ENCODE measurements at regions not wholly inside any gene's neighbourhood (a gene's known extent, or its start where the extent isn't known, plus 50 kb on each side); places are given as distances from the start of the nearest gene placed in this dataset.
"Not testable (repeated sequence)": the region's sequence is repeated elsewhere in the genome, so short reads cannot be mapped to it uniquely, and the experiment has no call there.

DNA sequence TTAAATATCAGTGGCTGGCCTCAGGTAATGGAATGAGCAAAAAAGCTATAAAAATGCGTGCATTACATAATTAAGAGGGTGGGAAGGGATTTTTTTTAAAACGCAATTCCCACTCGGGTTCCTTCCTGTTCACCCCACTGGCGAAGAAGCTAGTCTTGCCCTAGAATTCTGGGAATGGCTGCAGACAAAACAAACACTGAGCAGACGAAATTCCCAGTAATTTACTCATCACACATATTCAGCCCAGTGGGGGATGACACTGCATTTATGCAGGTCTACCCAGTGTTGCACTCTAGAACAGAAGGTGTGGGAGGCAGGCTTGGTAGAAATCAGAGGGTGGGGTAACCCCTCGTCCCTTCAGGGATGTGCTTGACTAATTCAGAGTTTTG lies 2695.0 kb upstream of the DEFB115 start:
- DNase-seq (ENCODE audit: low spot score), result no peak

DNA sequence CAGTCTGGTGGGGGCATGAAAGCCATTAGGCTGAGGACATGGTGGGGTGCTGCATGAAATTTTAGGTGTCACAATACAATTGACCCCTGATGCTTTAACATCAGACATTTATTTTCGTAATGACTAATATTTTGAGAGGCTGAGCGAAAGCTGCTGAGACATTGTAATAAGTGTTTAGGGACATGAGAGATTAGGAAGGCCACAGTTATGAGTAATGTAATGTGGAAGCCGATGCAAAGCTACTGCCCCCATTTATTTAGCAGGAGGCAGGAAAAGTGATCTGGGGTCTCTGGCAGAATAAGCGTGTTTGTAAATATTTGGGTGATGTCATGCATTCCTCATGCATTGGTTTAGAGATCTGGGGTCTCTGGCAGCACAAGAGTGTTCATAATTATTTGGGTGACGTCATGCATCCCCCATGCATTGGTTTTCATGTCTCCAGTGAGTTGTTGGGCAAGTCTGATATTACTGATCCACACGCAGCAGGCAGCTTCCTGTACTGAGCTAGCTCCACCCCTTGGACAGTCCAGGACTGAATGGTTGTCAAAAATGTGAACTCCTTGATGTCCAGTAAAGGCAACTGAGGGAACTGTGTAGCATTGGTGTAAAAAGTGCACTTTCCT lies 2694.5 kb upstream of the DEFB115 start:
- not testable (repeated sequence) for DNase-seq (ENCODE audit: low spot score)

DNA sequence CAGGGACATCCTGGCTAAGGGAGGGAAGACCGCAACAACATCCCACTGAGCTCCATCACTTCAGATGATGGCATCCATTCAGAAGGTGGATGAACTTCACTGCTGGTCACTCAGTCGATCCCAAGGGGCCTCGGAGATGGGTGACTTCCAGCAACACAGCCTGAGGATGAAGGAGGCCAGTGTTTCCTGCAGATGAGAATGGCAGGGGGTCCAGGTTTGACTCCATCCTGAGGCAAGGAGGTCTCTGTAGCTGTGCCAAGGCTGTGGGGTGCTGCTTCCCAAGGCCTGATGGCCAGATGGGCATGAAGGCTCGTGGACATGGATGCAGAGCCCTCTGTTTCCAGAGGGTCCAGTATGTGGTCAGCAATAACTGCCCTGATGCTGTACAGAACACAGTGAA lies 2693.4 kb upstream of the DEFB115 start:
- not testable (repeated sequence) for DNase-seq (ENCODE audit: low spot score)

DNA sequence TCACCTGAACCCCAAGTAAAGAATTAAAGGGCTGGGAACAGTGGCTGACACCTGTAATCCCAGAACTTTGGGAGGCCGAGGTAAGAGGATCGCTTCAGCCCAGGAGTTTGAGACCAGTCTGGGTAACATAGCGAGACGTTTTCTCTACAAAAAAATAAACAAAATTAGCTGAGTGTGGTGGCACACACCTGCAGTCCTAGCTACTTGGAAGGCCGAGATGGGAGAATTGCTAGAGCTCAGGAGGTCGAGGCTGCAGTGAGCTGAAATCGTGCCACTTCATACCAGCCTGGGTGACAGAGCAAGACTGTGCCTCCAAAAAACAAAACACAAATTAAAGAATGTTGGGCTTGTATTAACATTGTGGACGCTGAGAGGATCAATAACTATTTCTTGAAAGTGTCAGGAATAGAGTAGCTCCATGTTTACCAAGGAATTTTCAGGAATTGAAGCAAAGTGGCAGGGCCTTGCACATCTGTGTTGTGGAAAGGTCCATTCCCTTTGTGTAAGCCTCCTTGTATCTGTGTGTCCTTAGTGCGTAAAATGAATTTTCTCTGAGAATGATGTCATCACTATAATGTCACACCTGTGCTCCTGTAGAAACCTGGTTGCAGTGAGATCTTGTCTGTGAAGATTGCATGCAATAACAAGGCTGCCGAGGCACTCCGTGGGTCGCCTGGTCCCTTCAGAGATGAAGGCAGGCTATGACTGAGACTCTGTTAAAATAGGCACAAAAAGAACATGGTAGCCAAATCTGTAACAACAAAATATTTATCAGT lies 2692.6 kb upstream of the DEFB115 start:
- DNase-seq (ENCODE audit: low spot score), result not testable (repeated sequence)

DNA sequence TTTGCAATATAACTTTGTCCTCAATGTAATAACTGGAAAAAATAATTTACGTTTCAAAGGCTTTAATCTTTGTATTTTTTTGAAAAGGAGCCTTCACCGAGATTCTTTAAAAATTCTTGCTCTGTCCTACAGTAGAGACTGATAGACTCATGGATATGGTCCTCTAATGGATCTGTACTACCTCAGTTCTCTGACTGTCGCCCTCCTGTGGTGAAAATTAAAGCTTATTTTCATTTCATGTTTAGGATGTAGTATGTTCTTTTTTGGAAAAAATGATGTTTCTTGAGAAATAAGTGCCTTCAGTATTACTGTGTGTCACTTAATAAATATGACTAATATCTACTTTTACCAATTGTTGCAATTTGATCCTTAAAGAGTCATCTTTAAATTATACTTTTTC lies 2681.5 kb upstream of the DEFB115 start:
- not testable (repeated sequence) for DNase-seq (ENCODE audit: low spot score)

DNA sequence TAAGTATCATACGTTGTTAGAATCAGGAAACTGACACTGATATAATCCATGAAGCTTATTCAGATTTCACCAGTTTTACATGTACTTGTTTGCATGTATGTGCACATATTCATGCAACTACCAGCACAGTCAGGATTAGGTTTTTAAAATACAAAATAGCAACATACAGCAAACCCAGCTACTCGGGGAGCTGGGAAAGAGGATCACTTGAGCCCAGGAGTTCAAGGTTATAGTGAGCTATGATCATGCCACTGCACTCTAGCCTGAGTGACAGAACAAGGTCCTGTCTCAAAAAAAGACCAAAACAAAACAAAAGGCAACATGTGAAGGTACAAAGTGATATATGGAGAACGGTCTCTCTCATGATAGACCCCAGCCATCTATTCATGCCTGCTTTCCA lies 2665.8 kb upstream of the DEFB115 start:
- not testable (repeated sequence) for DNase-seq (ENCODE audit: low spot score)

DNA sequence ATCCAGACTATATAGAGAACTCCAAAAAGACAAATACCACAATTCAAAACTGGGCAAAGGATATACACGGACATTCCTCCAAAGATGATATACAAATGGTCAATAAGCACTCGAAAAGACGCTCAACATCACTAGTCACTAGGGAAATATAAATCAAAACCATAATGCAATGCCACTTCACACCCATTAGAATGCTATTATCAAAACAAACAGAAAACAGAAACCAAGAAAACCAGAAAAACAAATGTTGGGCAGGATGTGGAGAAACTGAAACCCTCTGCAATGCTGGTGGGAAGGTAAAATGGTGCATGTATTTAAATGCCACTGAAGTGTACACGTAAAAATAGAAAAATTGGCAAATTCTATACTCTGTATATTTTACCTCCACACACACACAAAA lies 2664.1 kb upstream of the DEFB115 start:
- DNase-seq (ENCODE audit: low spot score), result not testable (repeated sequence)

DNA sequence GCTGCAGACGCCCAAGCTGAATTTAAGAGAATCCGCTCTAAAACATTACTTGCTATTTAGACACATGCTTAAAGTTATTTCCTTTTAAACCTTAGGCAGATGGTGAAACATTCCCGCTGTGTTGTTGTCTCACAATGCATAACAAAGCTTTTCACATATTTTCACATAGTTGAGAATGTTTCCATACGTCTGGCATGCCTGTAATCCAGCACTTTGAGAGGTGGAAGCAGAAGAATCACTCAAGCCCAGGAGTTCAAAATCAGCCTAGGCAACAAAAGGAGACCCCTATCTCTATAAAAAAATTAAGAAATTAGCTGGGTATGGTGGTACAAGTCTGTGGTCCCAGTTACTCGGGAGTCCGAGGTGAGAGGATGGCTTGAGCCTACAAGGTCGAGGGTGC lies 2663.0 kb upstream of the DEFB115 start:
- not testable (repeated sequence) for DNase-seq (ENCODE audit: low spot score)

DNA sequence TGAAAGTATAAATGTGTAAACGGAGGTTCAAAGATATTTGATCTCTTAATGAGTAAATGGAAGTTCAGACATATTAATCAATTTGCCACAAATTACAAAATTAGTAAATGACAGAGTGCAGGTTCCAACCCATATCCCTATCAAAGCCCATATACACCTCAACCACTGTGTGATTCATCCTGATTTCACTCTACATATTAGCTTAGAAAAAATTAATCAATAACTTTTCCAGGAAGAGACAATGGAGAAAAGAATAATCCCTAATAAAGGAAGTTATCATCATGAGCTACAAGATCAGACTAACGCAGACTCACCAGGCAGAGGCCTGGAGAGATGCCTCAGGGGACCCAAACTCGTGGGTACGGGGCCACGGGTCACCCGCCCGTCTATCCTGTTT lies 2655.5 kb upstream of the DEFB115 start:
- DNase-seq (ENCODE audit: low spot score), result not testable (repeated sequence)

DNA sequence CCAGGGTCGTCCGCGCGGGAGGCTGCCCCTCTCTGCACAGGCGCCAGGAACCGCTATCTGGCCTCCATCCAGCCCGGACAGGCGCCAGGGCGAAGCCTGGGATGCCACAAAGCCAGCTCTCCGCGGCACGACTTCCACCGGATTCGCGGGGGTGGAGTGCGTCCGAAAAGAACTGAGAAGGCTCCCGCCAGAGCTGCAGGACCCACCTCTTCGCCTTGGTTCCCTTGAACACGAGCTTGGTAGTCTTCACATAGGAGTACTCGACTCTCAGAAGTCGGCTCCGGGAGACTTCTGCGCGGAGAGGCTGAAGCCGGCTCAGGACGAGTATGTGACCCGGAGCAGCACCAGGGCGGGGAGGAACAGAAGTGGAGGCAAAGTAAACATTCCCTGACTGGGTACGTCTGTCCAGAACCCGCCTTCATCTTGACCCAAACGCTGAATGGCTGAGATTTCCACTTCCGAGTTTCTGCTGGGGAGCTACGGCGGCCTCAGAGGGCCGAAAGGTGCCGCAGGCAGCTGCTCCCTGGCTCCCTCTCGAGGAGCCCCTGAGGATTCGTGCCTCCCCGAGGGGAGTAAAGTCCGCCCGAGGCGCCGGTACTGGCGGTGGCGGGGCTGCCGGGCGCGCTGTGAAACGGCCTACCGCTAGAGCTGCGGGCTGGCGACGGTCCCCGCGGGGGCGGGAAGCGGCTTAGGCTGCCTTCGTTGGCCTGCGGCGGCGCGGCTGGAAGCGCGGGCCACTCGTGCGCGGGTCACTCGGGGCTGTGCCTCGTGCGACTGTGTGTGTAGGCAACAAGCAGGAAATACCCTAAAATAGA lies 2654.9 kb upstream of the DEFB115 start:
- peak; percentile 77 for DNase-seq (ENCODE audit: low spot score)

DNA sequence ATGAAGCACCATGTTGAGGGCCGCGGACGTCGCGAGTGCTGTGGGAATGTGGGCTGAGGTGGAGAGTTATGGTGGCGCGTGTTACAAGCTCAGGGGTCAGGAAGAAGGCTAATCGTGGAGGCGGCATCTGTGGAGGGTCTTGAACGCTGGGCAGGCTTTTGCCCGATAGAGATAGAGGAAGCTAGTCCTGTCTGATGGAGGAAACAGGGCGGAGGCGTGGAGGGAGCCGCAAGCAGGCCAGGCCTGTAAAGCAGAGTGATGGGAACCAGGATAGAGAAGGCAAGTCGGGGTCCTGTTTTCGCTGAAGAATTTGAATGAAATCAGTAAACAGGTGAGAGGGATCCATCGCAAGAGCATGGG lies 2654.3 kb upstream of the DEFB115 start:
- DNase-seq (ENCODE audit: low spot score), result not testable (repeated sequence)

DNA sequence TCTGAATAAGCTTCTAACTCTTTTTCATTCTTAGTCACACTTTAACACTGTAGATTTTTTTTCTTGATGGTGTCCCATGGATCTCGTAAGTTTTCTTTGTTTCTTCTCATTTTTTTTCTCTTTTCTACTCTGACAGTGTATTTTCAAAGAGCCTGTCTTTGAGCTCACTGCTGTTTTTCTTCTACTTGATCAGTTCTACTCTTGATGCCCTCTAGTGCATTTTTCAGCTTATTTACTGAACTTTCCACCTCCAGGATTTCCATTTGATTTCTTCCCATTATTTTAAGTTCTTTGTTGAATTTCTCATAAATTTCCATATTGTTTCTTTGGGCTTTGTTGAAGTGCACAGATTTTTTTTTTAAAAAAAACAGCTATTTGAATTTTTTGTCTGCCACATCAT lies 2641.1 kb upstream of the DEFB115 start:
- no peak for DNase-seq (ENCODE audit: low spot score)

DNA sequence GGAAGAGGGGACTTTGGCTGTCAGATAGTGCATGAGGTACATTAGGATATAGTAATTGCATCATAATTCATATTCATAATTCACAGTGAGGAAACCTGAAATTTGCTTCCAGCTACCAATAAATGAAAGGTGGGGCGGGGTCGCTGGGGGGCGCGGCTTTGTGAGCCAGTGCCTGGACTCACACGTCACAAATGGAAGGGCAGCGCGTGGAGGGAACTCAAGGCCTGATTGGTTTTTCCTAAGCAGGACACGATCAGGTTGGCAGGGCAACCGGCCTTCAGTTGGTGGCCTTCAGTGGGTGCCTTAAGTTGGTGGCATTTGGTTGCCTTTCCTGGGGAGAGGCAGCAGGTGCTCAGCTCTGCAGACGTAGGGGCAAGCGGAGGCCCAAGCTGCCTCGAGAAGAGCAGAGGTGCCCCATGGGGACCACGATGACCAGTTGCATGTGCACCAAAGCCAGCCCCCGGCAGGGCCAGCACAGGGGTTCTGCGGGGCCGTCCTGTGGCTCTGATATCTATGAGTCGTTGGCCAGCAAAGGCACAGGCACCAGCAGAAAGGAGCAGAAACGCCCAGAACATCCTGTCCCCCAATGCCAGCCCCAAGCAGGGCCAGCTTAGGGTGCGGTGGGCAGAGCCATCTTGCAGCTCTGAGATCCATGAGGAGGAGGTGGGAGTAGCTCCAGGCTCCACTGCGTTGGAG lies 2637.4 kb upstream of the DEFB115 start:
- not testable (repeated sequence) for DNase-seq (ENCODE audit: low spot score)

DNA sequence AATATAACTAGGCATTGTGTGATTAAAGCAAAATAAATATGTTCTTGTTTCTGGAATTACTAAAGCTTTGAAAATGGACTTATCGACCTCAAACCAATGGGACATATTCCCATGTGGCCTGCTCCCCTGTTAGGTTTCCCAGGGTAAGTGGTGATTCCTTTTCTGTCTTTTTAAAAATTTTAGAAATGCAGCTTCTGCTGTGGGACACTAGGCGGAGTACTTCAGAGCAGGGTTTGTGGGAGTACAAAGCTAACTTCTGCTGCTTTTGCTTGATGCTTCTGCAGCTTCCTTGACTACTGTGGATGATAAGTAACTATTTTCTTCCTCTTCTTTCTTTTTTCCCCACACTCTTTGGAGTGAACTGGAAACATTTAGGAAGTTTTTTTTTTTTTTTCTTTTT lies 2632.4 kb upstream of the DEFB115 start:
- not testable (repeated sequence) for DNase-seq (ENCODE audit: low spot score)

DNA sequence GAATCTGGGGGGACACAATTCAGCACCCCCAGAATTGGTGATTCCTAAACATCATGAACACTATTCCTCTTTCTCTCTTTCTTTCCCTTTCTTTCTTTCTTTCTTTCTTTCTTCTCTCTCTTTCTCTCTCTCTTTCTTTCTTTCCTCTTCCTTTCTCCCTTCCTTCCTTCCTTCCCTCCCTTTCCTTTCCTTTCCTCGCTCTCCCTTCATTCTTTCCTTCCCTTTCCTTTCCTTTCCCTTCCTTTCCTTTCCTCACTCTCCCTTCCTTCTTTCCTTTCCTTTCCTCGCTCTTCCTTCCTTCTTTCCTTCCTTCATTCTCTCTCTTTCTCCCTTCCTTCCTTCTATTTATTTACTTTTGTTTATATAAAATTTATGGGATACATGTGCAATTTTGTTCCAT lies 2616.6 kb upstream of the DEFB115 start:
- not testable (repeated sequence) for DNase-seq (ENCODE audit: low spot score)

Data from germinal center (tissue), 1 donor.